Cardiac fibroblast (primary cell): ENCODE measurements at regions not wholly inside any gene's neighbourhood (a gene's known extent, or its start where the extent isn't known, plus 50 kb on each side); places are given as distances from the start of the nearest gene placed in this dataset.

Experiments used
- DNase-seq, 2 donors: peaks; one replicate each; pipeline versions ENCODE4 v3.0.0 to v3.0.0-alpha.2; 2010; ENCODE audit warnings: low read depth in 2 of 2
- H3K4me3 ChIP-seq, 2 donors: replicated peaks in 1 of 2; 1 replicate in 1 of 2; 2 replicates in 1 of 2; pipeline ENCODE4 v1.5.1; 2011; ENCODE audit warnings: low read depth in 2 of 2, low read length in 2 of 2, mild to moderate bottlenecking in 2 of 2, moderate library complexity in 1 of 2
- TF ChIP-seq, protein P1 (sequence below): IDR thresholded peaks from one replicate; pipeline ENCODE4 v1.5.1; 2011; ENCODE audit warnings: low read depth, mild to moderate bottlenecking, low read length, inconsistent platforms

- no peak overlapping the region for H3K4me3 ChIP-seq
- TF ChIP-seq, protein P1, sequence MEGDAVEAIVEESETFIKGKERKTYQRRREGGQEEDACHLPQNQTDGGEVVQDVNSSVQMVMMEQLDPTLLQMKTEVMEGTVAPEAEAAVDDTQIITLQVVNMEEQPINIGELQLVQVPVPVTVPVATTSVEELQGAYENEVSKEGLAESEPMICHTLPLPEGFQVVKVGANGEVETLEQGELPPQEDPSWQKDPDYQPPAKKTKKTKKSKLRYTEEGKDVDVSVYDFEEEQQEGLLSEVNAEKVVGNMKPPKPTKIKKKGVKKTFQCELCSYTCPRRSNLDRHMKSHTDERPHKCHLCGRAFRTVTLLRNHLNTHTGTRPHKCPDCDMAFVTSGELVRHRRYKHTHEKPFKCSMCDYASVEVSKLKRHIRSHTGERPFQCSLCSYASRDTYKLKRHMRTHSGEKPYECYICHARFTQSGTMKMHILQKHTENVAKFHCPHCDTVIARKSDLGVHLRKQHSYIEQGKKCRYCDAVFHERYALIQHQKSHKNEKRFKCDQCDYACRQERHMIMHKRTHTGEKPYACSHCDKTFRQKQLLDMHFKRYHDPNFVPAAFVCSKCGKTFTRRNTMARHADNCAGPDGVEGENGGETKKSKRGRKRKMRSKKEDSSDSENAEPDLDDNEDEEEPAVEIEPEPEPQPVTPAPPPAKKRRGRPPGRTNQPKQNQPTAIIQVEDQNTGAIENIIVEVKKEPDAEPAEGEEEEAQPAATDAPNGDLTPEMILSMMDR: no peak
Observed at GRCh38 chr22:48658246-48658645, 1169.4 kb downstream of the BRD1 start.

DNA sequence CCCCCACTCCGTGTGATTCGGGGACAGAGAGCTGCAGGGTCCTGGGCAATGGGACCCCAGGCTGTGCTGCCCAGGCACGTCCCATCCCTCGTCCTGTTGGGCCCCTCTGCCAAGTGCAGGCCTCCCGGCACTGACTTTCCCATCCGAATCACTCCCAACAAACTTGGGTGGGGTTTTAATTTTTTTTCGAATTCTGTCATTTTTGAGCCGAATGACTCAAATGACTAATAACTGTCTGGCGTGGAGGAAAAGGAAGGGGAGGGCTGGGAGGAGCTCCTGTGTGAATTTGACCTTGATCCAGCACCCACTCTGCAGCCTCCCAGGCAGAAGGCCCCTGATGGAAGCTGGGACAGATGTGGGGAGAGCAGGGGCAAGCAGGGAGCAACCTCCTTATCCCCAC, 1173.2 kb downstream of the BRD1 start:
- DNase-seq: no peak
- no peak overlapping the region for H3K4me3 ChIP-seq
- TF ChIP-seq, protein P1: no peak

More at GRCh38 chr22:48658246-48658645, 1169.4 kb downstream of the BRD1 start:
- no peak for DNase-seq

GRCh38 chr22:48653929-48654328, 1173.7 kb downstream of the BRD1 start:
- no peak overlapping the region for H3K4me3 ChIP-seq
- TF ChIP-seq, protein P1: no peak
- no peak for DNase-seq

DNA sequence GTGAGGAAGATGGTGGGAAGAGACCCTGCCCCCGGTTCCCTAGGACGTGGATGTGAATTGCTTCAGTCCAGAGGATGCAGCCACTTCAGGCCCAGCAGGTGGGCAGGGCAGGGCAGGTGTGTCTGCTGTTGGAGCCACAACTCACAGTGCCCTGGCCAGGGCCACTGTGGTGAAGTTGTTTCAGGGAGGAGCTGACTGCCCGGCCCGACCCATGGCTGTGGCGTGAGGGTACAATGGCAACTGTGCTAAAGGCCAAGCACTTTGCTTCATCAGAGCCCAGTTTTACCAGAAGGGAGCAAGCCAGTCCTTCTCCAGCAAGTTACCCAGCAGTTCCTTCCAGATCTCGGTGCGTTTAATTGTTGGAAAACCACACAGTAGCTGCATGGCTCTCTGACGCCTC, 1174.4 kb downstream of the BRD1 start:
- DNase-seq: no peak
- no peak overlapping the region for H3K4me3 ChIP-seq
- TF ChIP-seq, protein P1: no peak

DNA sequence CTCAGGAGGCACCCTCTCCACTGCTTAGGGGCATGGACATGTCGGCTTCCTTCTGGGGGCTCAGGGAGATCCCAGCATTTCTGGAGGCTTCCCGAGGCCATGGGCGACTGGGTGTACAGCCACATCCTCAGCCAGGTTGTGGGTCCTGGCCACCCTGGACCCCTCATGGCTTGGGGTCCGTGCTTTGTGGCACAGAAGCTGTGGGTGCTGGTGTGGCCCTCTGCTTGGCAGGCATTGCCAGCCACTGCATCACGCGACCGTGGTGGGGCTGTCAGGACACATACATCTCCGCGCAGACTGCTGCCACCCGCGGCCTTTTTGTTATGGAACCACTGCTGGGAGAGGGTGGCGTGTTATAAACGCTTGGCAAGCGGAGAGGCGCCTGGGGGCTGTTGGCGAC, 1174.9 kb downstream of the BRD1 start:
- no peak for DNase-seq
- TF ChIP-seq, protein P1: no peak

GRCh38 chr22:48651981-48652538, 1175.6 kb downstream of the BRD1 start:
- H3K4me3 ChIP-seq: no peak overlapping the region
- no peak for DNase-seq
- TF ChIP-seq, protein P1: no peak

More for the DNA sequence above, 1174.9 kb downstream of the BRD1 start:
- H3K4me3 ChIP-seq: no peak overlapping the region
